ENCODE measurements at regions not wholly inside any gene's neighbourhood (a gene's known extent, or its start where the extent isn't known, plus 50 kb on each side); places are given as distances from the start of the nearest gene placed in this dataset.

DNA sequence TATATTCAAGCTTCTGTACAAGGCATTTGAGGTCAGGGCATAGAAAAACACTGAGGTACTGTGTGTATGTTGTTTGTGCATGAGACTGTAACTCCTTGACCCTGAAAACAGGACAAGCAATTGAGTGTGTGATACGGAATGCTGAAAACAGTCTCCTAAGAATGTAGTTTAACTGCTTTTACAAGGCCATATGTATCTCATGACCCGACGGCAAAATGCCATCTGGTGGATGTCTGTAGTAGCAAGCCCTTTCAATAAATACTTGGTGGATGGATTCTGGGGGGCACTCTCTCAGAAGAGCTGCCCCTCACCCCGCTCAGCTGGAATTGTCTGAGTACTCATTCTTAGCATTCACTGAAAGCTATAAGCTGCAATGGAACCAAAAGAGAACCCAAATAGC, 69.3 kb upstream of the EYS start:
- intact Hi-C loops (cut with micrococcal nuclease) = no loop called here
- Histone ChIP-seq H3K27ac (replicated peaks) (no peak overlapping the region), H3K9me3 (replicated peaks) (peaks cover 6% of the 10 kb centered on the region), H3K4me1 (no peaks in the 10 kb centered on the region), H3K4me3 (no peak overlapping the region), H3K36me3 (no peaks in the 10 kb centered on the region), H3K27me3 (ENCODE audit: low read depth) (no peaks in the 10 kb centered on the region)
- DNase-seq = no peak
- TF ChIP-seq, protein P1, sequence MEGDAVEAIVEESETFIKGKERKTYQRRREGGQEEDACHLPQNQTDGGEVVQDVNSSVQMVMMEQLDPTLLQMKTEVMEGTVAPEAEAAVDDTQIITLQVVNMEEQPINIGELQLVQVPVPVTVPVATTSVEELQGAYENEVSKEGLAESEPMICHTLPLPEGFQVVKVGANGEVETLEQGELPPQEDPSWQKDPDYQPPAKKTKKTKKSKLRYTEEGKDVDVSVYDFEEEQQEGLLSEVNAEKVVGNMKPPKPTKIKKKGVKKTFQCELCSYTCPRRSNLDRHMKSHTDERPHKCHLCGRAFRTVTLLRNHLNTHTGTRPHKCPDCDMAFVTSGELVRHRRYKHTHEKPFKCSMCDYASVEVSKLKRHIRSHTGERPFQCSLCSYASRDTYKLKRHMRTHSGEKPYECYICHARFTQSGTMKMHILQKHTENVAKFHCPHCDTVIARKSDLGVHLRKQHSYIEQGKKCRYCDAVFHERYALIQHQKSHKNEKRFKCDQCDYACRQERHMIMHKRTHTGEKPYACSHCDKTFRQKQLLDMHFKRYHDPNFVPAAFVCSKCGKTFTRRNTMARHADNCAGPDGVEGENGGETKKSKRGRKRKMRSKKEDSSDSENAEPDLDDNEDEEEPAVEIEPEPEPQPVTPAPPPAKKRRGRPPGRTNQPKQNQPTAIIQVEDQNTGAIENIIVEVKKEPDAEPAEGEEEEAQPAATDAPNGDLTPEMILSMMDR (IDR thresholded peaks at IDR 0.05; ENCODE audit: borderline replicate concordance) = no peak

DNA sequence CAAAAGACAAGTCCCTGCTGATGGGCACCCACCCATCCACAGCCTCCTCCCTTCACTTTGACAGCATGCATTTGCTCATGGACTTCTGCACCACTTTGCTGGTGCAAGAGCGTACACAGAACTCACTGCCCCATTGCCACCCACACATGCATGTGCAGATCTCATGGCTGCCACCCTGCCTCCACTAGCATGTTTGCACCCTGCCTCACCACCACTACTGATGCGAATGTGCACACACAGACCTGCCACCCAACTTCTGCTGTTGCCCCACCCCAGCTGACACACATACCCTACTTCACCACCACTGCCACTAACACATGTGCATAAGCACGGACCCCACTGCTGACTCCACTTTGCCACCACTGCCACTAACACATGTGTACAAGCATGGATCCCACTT, 64.9 kb upstream of the EYS start:
- Histone ChIP-seq H3K4me3 (no peak overlapping the region), H3K27ac (replicated peaks) (no peak overlapping the region), H3K36me3 (no peaks in the 10 kb centered on the region), H3K4me1 (no peaks in the 10 kb centered on the region), H3K27me3 (ENCODE audit: low read depth) (no peaks in the 10 kb centered on the region), H3K9me3 (replicated peaks) (no peaks in the 10 kb centered on the region)
- DNase-seq = no peak
- intact Hi-C loops (cut with micrococcal nuclease) = no loop called here
- TF ChIP-seq, protein P1 (IDR thresholded peaks at IDR 0.05; ENCODE audit: borderline replicate concordance) = no peak

GRCh38 chr6:65761890-65762289, 54.9 kb upstream of the EYS start:
- H3K27me3 ChIP-seq (ENCODE audit: low read depth) = no peaks in the 10 kb centered on the region
- peaks cover 5% of the 10 kb centered on the region for H3K9me3 ChIP-seq (replicated peaks)
- intact Hi-C loops (cut with micrococcal nuclease) = no loop called here
- no peak overlapping the region for H3K27ac ChIP-seq (replicated peaks)
- H3K4me3 ChIP-seq = no peak overlapping the region
- no peak for DNase-seq
- TF ChIP-seq, protein P1 (IDR thresholded peaks at IDR 0.05; ENCODE audit: borderline replicate concordance) = no peak
- H3K36me3 ChIP-seq = no peaks in the 10 kb centered on the region
- H3K4me1 ChIP-seq = no peaks in the 10 kb centered on the region

DNA sequence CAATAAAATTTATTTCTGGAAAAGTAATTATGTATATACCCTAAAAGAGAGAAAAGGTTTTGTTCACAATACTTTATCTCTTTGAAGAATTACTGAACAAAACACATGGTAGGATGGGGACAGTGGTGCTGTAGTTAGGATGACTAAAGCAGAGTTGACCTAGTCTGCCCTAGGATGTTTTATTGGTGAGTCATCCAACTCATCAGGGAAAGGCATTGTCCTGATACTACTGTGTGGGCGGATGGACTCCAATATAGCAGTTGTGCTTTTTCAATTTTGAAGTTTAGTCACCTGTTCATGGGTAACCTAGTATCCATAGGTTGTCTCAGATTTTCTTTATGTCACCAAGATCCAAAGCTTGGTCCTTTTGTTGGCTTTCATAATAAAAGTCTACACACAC, 53.3 kb upstream of the EYS start:
- intact Hi-C loops (cut with micrococcal nuclease) = no loop called here
- TF ChIP-seq, protein P1 (IDR thresholded peaks at IDR 0.05; ENCODE audit: borderline replicate concordance) = no peak
- H3K36me3 ChIP-seq = no peaks in the 10 kb centered on the region
- no peak overlapping the region for H3K4me3 ChIP-seq
- no peaks in the 10 kb centered on the region for H3K4me1 ChIP-seq
- no peak for DNase-seq
- peaks cover 10% of the 10 kb centered on the region for H3K9me3 ChIP-seq (replicated peaks)
- H3K27ac ChIP-seq (replicated peaks) = no peak overlapping the region
- no peaks in the 10 kb centered on the region for H3K27me3 ChIP-seq (ENCODE audit: low read depth)

Measured in left ventricle myocardium inferior (tissue), 1 donor.